Thoracic aorta (tissue), 2 donors: ENCODE measurements at regions not wholly inside any gene's neighbourhood (a gene's known extent, or its start where the extent isn't known, plus 50 kb on each side); places are given as distances from the start of the nearest gene placed in this dataset.

Source experiments
- ATAC-seq: fragments of 150-250 bp; one replicate; pipeline ENCODE4 v1.8.0; 2017; ENCODE audit warnings: low read depth; ENCODE audit not compliant: insufficient number of reproducible peaks, low FRiP score
- DNase-seq: peaks from one replicate; pipeline ENCODE4 v3.0.0-alpha.2; 2020; ENCODE audit warnings: low spot score
- H3K27ac ChIP-seq, 2 donors: fragments of 200-600 bp; sonication (generic); 1 replicate in 1 of 2; 2 replicates in 1 of 2; pipeline ENCODE4 v1.5.1; 2016; ENCODE audit warnings: mild to moderate bottlenecking in 2 of 2, moderate library complexity in 2 of 2
- H3K27me3 ChIP-seq: fragments of 200-600 bp; sonication (generic); replicated peaks from 2 replicates; pipeline ENCODE4 v1.6.0; 2016; ENCODE audit warnings: mild to moderate bottlenecking; ENCODE audit not compliant: insufficient read depth
- H3K36me3 ChIP-seq: fragments of 200-600 bp; sonication (generic); one replicate; pipeline ENCODE4 v1.5.1; 2016
- H3K4me1 ChIP-seq, 2 donors: fragments of 200-600 bp; sonication (generic); 1 replicate in 1 of 2; 2 replicates in 1 of 2; pipeline versions ENCODE4 v1.5.1 to v1.6.0; 2016; ENCODE audit warnings: low read depth in 2 of 2, mild to moderate bottlenecking in 1 of 2; ENCODE audit not compliant: control insufficient read depth in 1 of 2
- H3K4me3 ChIP-seq: fragments of 200-600 bp; sonication (generic); 2 replicates; pipeline ENCODE4 v1.5.1; 2016; ENCODE audit warnings: mild to moderate bottlenecking
- H3K9me3 ChIP-seq: fragments of 200-600 bp; sonication (generic); 2 replicates; pipeline ENCODE4 v1.5.1; 2016
- TF ChIP-seq, protein P1 (sequence below): fragments of 200-600 bp; sonication (generic); IDR thresholded peaks from one replicate; pipeline ENCODE4 v1.5.1; 2019; ENCODE audit warnings: antibody characterized with exemption

DNA sequence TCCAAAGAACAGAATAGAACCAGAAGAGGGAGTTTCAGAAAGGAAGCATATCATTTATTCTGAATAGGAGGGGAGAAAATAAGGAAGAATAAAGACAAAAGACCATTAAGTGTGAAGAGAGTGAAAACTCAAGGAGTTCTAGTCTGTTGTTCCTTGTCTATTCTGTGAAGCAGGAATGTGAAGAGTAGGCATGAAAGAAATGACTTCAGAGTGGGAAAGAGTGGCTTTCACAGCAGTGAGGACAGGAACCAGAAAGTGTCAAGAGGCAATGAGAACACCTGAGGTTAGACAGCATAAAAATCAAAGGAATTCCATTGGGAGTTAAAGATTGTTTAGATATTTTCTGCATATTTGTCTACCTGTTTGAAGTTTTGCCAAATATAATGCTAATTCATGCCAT lies 768.8 kb upstream of the GRAMD2B start:
- H3K9me3 ChIP-seq, result no peaks in the 10 kb centered on the region
- ATAC-seq, result no peak
- no peak for DNase-seq
- H3K36me3 ChIP-seq, result no peaks in the 10 kb centered on the region
- no peaks in the 10 kb centered on the region for H3K4me1 ChIP-seq
- H3K27ac ChIP-seq, result no peak overlapping the region
- no peaks in the 10 kb centered on the region for H3K27me3 ChIP-seq
- TF ChIP-seq, protein P1, sequence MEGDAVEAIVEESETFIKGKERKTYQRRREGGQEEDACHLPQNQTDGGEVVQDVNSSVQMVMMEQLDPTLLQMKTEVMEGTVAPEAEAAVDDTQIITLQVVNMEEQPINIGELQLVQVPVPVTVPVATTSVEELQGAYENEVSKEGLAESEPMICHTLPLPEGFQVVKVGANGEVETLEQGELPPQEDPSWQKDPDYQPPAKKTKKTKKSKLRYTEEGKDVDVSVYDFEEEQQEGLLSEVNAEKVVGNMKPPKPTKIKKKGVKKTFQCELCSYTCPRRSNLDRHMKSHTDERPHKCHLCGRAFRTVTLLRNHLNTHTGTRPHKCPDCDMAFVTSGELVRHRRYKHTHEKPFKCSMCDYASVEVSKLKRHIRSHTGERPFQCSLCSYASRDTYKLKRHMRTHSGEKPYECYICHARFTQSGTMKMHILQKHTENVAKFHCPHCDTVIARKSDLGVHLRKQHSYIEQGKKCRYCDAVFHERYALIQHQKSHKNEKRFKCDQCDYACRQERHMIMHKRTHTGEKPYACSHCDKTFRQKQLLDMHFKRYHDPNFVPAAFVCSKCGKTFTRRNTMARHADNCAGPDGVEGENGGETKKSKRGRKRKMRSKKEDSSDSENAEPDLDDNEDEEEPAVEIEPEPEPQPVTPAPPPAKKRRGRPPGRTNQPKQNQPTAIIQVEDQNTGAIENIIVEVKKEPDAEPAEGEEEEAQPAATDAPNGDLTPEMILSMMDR, result no peak
- H3K4me3 ChIP-seq, result no peak overlapping the region

DNA sequence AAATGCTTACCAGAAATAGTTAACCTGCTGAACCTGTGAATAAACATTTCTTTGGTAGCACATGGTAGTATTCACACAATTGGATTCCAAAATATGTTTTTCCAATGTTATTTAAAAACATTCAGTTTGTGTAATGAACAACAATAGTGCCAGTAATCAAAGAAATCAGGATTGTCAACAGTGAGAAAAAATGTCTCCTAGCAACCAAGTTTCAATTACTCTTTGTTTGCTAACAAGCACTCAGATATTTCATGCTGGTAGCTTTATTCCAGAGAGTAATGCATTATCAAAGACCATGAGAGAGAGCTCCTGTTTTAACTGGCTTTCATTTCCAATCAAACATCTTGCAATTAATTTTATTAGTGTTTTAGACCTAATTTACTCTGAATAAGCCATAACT lies 768.1 kb upstream of the GRAMD2B start:
- H3K9me3 ChIP-seq, result no peaks in the 10 kb centered on the region
- no peak overlapping the region for H3K4me3 ChIP-seq
- no peak overlapping the region for H3K27ac ChIP-seq
- no peaks in the 10 kb centered on the region for H3K36me3 ChIP-seq
- no peak for DNase-seq
- H3K27me3 ChIP-seq, result no peaks in the 10 kb centered on the region
- TF ChIP-seq, protein P1, result no peak
- ATAC-seq, result no peak
- no peaks in the 10 kb centered on the region for H3K4me1 ChIP-seq

DNA sequence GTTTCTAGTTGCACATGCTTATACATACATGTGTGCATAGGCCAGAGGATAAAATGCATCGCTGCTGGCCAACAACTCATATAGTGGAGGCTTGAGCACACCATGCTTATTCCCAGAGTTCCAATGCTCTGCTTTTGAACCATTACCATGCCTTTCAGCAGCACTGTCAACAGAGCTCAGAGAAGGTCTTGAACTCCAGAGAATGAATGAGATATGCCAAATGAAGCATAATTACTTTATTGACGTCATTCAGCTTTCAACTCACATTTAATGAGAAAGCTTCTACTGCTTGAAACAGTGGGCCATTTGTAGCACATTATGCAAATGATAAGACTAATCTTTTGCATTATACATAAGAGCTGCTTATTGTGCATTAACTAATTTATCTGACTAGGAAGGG lies 765.3 kb upstream of the GRAMD2B start:
- no peaks in the 10 kb centered on the region for H3K36me3 ChIP-seq
- no peak overlapping the region for H3K4me3 ChIP-seq
- DNase-seq (no peak), ATAC-seq (no peak)
- H3K27me3 ChIP-seq, result no peaks in the 10 kb centered on the region
- H3K4me1 ChIP-seq, result no peaks in the 10 kb centered on the region
- H3K9me3 ChIP-seq, result no peaks in the 10 kb centered on the region
- H3K27ac ChIP-seq, result no peak overlapping the region
- TF ChIP-seq, protein P1, result no peak

DNA sequence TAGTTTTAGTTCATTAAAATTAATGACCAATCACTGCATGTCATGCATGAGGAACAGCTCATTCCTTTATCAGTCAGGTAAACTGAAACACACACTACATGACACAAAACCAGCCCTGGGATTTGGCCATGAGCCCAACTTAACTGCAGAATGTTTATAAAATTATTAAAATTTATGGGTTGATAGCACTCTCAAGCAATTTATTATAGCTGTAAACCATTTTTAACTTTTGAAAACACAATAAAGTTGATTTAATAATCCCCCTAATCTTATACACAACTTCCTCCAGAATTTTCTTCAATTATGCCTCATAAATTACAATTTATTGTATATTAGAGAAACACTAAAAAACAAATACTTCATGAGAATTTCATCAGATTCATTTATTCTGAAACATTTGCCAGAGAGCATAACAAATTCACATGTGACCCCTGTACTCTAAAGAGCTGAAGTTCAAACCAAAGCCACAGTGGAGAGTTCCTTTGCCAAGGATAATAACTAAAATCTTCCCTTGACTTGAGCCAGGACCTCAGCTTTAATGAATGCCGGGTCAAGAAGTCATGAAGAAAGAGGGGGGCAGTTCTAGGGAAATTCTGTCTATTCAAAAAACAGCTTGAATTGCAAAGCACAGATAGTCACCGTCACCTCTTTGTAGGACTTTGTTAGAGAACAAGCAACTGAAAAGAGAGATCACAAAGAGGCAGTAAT lies 763.7 kb upstream of the GRAMD2B start:
- Histone ChIP-seq H3K4me3 (no peak overlapping the region), H3K36me3 (no peaks in the 10 kb centered on the region), H3K27ac (no peak overlapping the region), H3K4me1 (no peaks in the 10 kb centered on the region), H3K27me3 (no peaks in the 10 kb centered on the region), H3K9me3 (no peaks in the 10 kb centered on the region)
- TF ChIP-seq, protein P1, result no peak
- no peak for DNase-seq
- no peak for ATAC-seq

DNA sequence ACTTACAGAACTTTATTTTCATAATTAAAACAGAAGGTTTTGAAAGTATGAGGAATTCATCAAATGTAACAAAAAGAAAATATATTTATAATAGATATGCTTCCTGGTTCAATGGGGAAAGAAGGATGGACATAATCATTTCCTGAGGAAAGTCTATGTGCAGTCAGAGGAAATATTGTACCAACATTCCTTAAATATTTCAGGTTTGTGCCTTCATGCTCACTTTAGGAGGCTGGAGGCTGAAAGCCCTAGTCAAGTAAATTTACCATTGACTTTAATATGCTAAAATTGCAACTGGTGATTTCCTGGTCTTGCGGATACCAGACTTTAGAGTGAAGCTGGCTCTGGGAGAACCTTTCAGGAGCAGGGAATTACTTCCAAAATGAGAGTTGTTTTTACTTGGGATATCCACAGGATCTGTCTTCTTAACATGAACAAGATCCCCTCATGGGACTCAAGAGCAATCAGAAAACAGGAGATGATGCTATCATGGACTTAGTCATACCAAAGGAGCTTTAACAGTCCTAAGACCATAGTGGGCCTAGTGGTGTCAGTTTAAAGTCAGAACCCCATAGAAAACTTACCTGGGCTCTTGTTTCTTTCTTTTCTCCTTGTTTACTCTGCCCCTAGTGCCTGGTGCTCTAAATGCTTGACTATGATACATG lies 762.8 kb upstream of the GRAMD2B start:
- H3K9me3 ChIP-seq, result no peaks in the 10 kb centered on the region
- DNase-seq, result no peak
- no peak for ATAC-seq
- TF ChIP-seq, protein P1, result no peak
- H3K36me3 ChIP-seq, result no peaks in the 10 kb centered on the region
- no peak overlapping the region for H3K4me3 ChIP-seq
- H3K27ac ChIP-seq, result no peak overlapping the region
- H3K4me1 ChIP-seq, result no peaks in the 10 kb centered on the region
- H3K27me3 ChIP-seq, result no peaks in the 10 kb centered on the region
